Hepatocyte (in vitro differentiated cells): ENCODE measurements at regions not wholly inside any gene's neighbourhood (a gene's known extent, or its start where the extent isn't known, plus 50 kb on each side); places are given as distances from the start of the nearest gene placed in this dataset.

ENCODE experiments used
- EZH2 ChIP-seq: fragments of 200-600 bp; sonication (generic); IDR thresholded peaks from 2 replicates; pipeline ENCODE4 v1.6.1; 2016; ENCODE audit warnings: antibody characterized with exemption, mild to moderate bottlenecking, borderline replicate concordance
- TF ChIP-seq, protein P1 (sequence below): fragments of 200-600 bp; sonication (generic); IDR thresholded peaks from 2 replicates; pipeline ENCODE4 v1.5.1; 2016; ENCODE audit warnings: antibody characterized with exemption, mild to moderate bottlenecking; ENCODE audit not compliant: poor library complexity

DNA sequence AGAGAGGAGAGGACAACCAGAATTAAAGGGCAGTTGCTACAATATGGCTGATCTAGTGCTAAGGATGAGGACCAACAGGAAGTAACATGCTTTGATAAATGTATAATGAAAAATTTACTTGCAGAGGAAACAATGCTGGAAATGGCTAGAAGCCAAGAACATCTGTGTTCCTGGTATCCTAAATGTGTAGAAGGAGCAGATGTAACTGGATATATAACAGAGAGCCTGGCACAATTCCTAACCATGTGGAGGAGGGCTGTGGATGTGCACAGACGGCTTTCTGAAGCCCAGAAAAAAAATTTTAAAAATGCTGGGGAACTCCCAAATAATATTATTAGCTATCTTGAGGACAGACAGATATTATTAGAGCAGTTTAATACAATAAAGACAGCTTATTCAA is 159.4 kb upstream of the GBE1 start:
- TF ChIP-seq EZH2: no peak
- TF ChIP-seq, protein P1, sequence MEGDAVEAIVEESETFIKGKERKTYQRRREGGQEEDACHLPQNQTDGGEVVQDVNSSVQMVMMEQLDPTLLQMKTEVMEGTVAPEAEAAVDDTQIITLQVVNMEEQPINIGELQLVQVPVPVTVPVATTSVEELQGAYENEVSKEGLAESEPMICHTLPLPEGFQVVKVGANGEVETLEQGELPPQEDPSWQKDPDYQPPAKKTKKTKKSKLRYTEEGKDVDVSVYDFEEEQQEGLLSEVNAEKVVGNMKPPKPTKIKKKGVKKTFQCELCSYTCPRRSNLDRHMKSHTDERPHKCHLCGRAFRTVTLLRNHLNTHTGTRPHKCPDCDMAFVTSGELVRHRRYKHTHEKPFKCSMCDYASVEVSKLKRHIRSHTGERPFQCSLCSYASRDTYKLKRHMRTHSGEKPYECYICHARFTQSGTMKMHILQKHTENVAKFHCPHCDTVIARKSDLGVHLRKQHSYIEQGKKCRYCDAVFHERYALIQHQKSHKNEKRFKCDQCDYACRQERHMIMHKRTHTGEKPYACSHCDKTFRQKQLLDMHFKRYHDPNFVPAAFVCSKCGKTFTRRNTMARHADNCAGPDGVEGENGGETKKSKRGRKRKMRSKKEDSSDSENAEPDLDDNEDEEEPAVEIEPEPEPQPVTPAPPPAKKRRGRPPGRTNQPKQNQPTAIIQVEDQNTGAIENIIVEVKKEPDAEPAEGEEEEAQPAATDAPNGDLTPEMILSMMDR: no peak
